GM19395 (cell line): ENCODE measurements at regions not wholly inside any gene's neighbourhood (a gene's known extent, or its start where the extent isn't known, plus 50 kb on each side); places are given as distances from the start of the nearest gene placed in this dataset.
"Not testable (repeated sequence)": the region's sequence is repeated elsewhere in the genome, so short reads cannot be mapped to it uniquely, and the experiment has no call there.

Source experiments
- ATAC-seq: cut with Tn5 transposase; IDR thresholded peaks from one replicate; pipeline ENCODE4 v1.9.1; 2021; ENCODE audit warnings: mild to moderate bottlenecking, moderate library complexity; ENCODE audit not compliant: unreplicated experiment

GRCh38 chr6:102841060-102841459 lies 1447.6 kb downstream of the GRIK2 start:
- no peak for ATAC-seq

GRCh38 chr6:102832021-102832420 lies 1438.5 kb downstream of the GRIK2 start:
- ATAC-seq = no peak

GRCh38 chr6:102820098-102820497 lies 1426.6 kb downstream of the GRIK2 start:
- ATAC-seq = no peak

GRCh38 chr6:102815207-102815606 lies 1421.7 kb downstream of the GRIK2 start:
- no peak for ATAC-seq

GRCh38 chr6:102813489-102814275 lies 1420.2 kb downstream of the GRIK2 start:
- no peak for ATAC-seq

GRCh38 chr6:102812242-102812641 lies 1418.7 kb downstream of the GRIK2 start:
- no peak for ATAC-seq

- not testable (repeated sequence) for ATAC-seq
These were observed 1415.5 kb downstream of the GRIK2 start for GRCh38 chr6:102808944-102809505.

- ATAC-seq = no peak
These were observed 1405.5 kb downstream of the GRIK2 start for GRCh38 chr6:102799051-102799450.

GRCh38 chr6:102798636-102799035 lies 1405.1 kb downstream of the GRIK2 start:
- ATAC-seq = no peak

- ATAC-seq = no peak
These were observed 1400.2 kb downstream of the GRIK2 start for GRCh38 chr6:102793752-102794151.

- no peak for ATAC-seq
These were observed 1380.8 kb downstream of the GRIK2 start for GRCh38 chr6:102774326-102774725.

GRCh38 chr6:102773636-102774035 lies 1380.1 kb downstream of the GRIK2 start:
- ATAC-seq = no peak

GRCh38 chr6:102766963-102767362 lies 1373.5 kb downstream of the GRIK2 start:
- ATAC-seq = no peak

GRCh38 chr6:102764317-102764716 lies 1370.8 kb downstream of the GRIK2 start:
- ATAC-seq = no peak

- no peak for ATAC-seq
These were observed 1370.4 kb downstream of the GRIK2 start for GRCh38 chr6:102763891-102764290.

- no peak for ATAC-seq
These were observed 1368.4 kb downstream of the GRIK2 start for GRCh38 chr6:102761872-102762271.

GRCh38 chr6:102759415-102759814 lies 1365.9 kb downstream of the GRIK2 start:
- no peak for ATAC-seq

GRCh38 chr6:102758536-102758935 lies 1365.0 kb downstream of the GRIK2 start:
- ATAC-seq = not testable (repeated sequence)

- no peak for ATAC-seq
These were observed 1355.9 kb downstream of the GRIK2 start for GRCh38 chr6:102749210-102749971.

- ATAC-seq = no peak
These were observed 1353.4 kb downstream of the GRIK2 start for GRCh38 chr6:102746941-102747340.

- no peak for ATAC-seq
These were observed 1349.3 kb downstream of the GRIK2 start for GRCh38 chr6:102742754-102743356.
